ENCODE measurements at regions not wholly inside any gene's neighbourhood (a gene's known extent, or its start where the extent isn't known, plus 50 kb on each side); places are given as distances from the start of the nearest gene placed in this dataset.

GRCh38 chr1:163745204-163745603 lies 423.4 kb downstream of the NUF2 start:
- DNase-seq (ENCODE audit: low spot score) = no peak

GRCh38 chr1:163747261-163747660 lies 425.5 kb downstream of the NUF2 start:
- DNase-seq (ENCODE audit: low spot score) = no peak

- no peak for DNase-seq (ENCODE audit: low spot score)
Measured at GRCh38 chr1:163747855-163748254, 426.1 kb downstream of the NUF2 start.

GRCh38 chr1:163758977-163759670 lies 437.4 kb downstream of the NUF2 start:
- no peak for DNase-seq (ENCODE audit: low spot score)

- no peak for DNase-seq (ENCODE audit: low spot score)
Measured at GRCh38 chr1:163761898-163762297, 440.1 kb downstream of the NUF2 start.

- DNase-seq (ENCODE audit: low spot score) = no peak
Measured at GRCh38 chr1:163766257-163766918, 444.6 kb downstream of the NUF2 start.

GRCh38 chr1:163768576-163768975 lies 446.8 kb downstream of the NUF2 start:
- DNase-seq (ENCODE audit: low spot score) = no peak

GRCh38 chr1:163770265-163770664 lies 448.5 kb downstream of the NUF2 start:
- DNase-seq (ENCODE audit: low spot score) = no peak

- DNase-seq (ENCODE audit: low spot score) = no peak
Measured at GRCh38 chr1:163771637-163772036, 449.9 kb downstream of the NUF2 start.

GRCh38 chr1:163772246-163772645 lies 450.5 kb downstream of the NUF2 start:
- no peak for DNase-seq (ENCODE audit: low spot score)

- no peak for DNase-seq (ENCODE audit: low spot score)
Measured at GRCh38 chr1:163773396-163773795, 451.6 kb downstream of the NUF2 start.

GRCh38 chr1:163774401-163774945 lies 452.7 kb downstream of the NUF2 start:
- no peak for DNase-seq (ENCODE audit: low spot score)

GRCh38 chr1:163774978-163775620 lies 453.3 kb downstream of the NUF2 start:
- DNase-seq (ENCODE audit: low spot score) = no peak

- DNase-seq (ENCODE audit: low spot score) = no peak
Measured at GRCh38 chr1:163777205-163777604, 455.5 kb downstream of the NUF2 start.

GRCh38 chr1:163781146-163781545 lies 459.4 kb downstream of the NUF2 start:
- DNase-seq (ENCODE audit: low spot score) = no peak

GRCh38 chr1:163785868-163786405 lies 464.2 kb downstream of the NUF2 start:
- DNase-seq (ENCODE audit: low spot score) = no peak

- DNase-seq (ENCODE audit: low spot score) = no peak
Measured at GRCh38 chr1:163789911-163790310, 468.2 kb downstream of the NUF2 start.

GRCh38 chr1:163794551-163794950 lies 472.8 kb downstream of the NUF2 start:
- DNase-seq (ENCODE audit: low spot score) = no peak

- no peak for DNase-seq (ENCODE audit: low spot score)
Measured at GRCh38 chr1:163796394-163796821, 474.7 kb downstream of the NUF2 start.

GRCh38 chr1:163797816-163798215 lies 476.1 kb downstream of the NUF2 start:
- DNase-seq (ENCODE audit: low spot score) = no peak

GRCh38 chr1:163799190-163799805 lies 477.5 kb downstream of the NUF2 start:
- no peak for DNase-seq (ENCODE audit: low spot score)

GRCh38 chr1:163807331-163808049 lies 485.7 kb downstream of the NUF2 start:
- no peak for DNase-seq (ENCODE audit: low spot score)

Measured in germinal center (tissue), 1 donor.